ENCODE measurements at regions not wholly inside any gene's neighbourhood (a gene's known extent, or its start where the extent isn't known, plus 50 kb on each side); places are given as distances from the start of the nearest gene placed in this dataset.

GRCh38 chr17:72022328-72023275, 98.2 kb upstream of the SOX9 start:
- POLR2A ChIA-PET (ENCODE audit: unreplicated experiment) = interaction anchor here (0.7 kb wide), 2 partner anchors 25 to 1522 kb away, joined by 3 to 7 read pairs; no protein-coding TSS in a partner anchor
- Histone ChIP-seq H3K27me3 (ENCODE audit: insufficient read depth, low read depth) (no peaks in the 10 kb centered on the region), H3K36me3 (ENCODE audit: low read depth) (no peaks in the 10 kb centered on the region), H4K20me1 (ENCODE audit: insufficient read depth) (no peaks in the 10 kb centered on the region), H2AFZ (no peak overlapping the region), H3K9me2 (ENCODE audit: insufficient read depth) (no peaks in the 10 kb centered on the region), H3K4me2 (no peak overlapping the region), H3K4me1 (replicated peaks; ENCODE audit: insufficient read depth) (no peaks in the 10 kb centered on the region), H3K27ac (no peak overlapping the region), H3K9me3 (ENCODE audit: insufficient read depth, low read depth) (no peaks in the 10 kb centered on the region), H3F3A (ENCODE audit: insufficient read depth, low read depth) (no peaks in the 10 kb centered on the region), H3K4me3 (no peak overlapping the region), H3K79me2 (ENCODE audit: low read depth) (no peaks in the 10 kb centered on the region)
- no peak for DNase-seq
- CTCF ChIA-PET = interaction anchor here (0.7 kb wide), 1 partner anchor 14 kb away, joined by 4 read pairs; no protein-coding TSS in a partner anchor
- TF ChIP-seq CTCF (conservative IDR thresholded peaks at IDR 0.05) (no peak), EZH2 (IDR thresholded peaks at IDR 0.05; ENCODE audit: low read depth) (no peak)
- intact Hi-C loops (cut with micrococcal nuclease; ENCODE audit: unreplicated experiment) = no loop called here
- BruUV-seq (replicated peaks) = no TSS peak

GRCh38 chr17:72024457-72024856, 96.4 kb upstream of the SOX9 start:
- Histone ChIP-seq H3K9me3 (ENCODE audit: insufficient read depth, low read depth) (no peaks in the 10 kb centered on the region), H3K4me2 (no peak overlapping the region), H4K20me1 (ENCODE audit: insufficient read depth) (no peaks in the 10 kb centered on the region), H3K36me3 (ENCODE audit: low read depth) (no peaks in the 10 kb centered on the region), H3K27ac (no peak overlapping the region), H3K4me3 (no peak overlapping the region), H3K27me3 (ENCODE audit: insufficient read depth, low read depth) (no peaks in the 10 kb centered on the region), H2AFZ (no peak overlapping the region), H3K79me2 (ENCODE audit: low read depth) (no peaks in the 10 kb centered on the region), H3K9me2 (ENCODE audit: insufficient read depth) (no peaks in the 10 kb centered on the region), H3K4me1 (replicated peaks; ENCODE audit: insufficient read depth) (peaks cover 4% of the 10 kb centered on the region; the same call in 1 of the 2 replicates), H3F3A (ENCODE audit: insufficient read depth, low read depth) (no peaks in the 10 kb centered on the region)
- intact Hi-C loops (cut with micrococcal nuclease; ENCODE audit: unreplicated experiment) = no loop called here
- CTCF ChIA-PET = no interaction called here
- TF ChIP-seq CTCF (conservative IDR thresholded peaks at IDR 0.05) (no peak), EZH2 (IDR thresholded peaks at IDR 0.05; ENCODE audit: low read depth) (no peak)
- no TSS peak for BruUV-seq (replicated peaks)
- DNase-seq = no peak
- POLR2A ChIA-PET (ENCODE audit: unreplicated experiment) = interaction anchor here (0.5 kb wide), 1 partner anchor 105 kb away, joined by 4 read pairs; no protein-coding TSS in a partner anchor

- no peaks in the 10 kb centered on the region for H3K27me3 ChIP-seq (ENCODE audit: insufficient read depth, low read depth)
- intact Hi-C loops (cut with micrococcal nuclease; ENCODE audit: unreplicated experiment) = no loop called here
- H3K27ac ChIP-seq = no peak overlapping the region
- BruUV-seq (replicated peaks) = no TSS peak
- H4K20me1 ChIP-seq (ENCODE audit: insufficient read depth) = no peaks in the 10 kb centered on the region
- no peak for TF ChIP-seq CTCF (conservative IDR thresholded peaks at IDR 0.05)
- TF ChIP-seq EZH2 (IDR thresholded peaks at IDR 0.05; ENCODE audit: low read depth) = no peak
- H3K4me3 ChIP-seq = no peak overlapping the region
- no peaks in the 10 kb centered on the region for H3K36me3 ChIP-seq (ENCODE audit: low read depth)
- no peak overlapping the region for H2AFZ ChIP-seq
- H3K4me1 ChIP-seq (replicated peaks; ENCODE audit: insufficient read depth) = peaks cover 11% of the 10 kb centered on the region; the same call in 1 of the 2 replicates
- no peaks in the 10 kb centered on the region for H3F3A ChIP-seq (ENCODE audit: insufficient read depth, low read depth)
- H3K79me2 ChIP-seq (ENCODE audit: low read depth) = no peaks in the 10 kb centered on the region
- no peaks in the 10 kb centered on the region for H3K9me3 ChIP-seq (ENCODE audit: insufficient read depth, low read depth)
- ChIA-PET POLR2A (ENCODE audit: unreplicated experiment) (no interaction called here), CTCF (no interaction called here)
- DNase-seq = no peak
- no peak overlapping the region for H3K4me2 ChIP-seq
- no peaks in the 10 kb centered on the region for H3K9me2 ChIP-seq (ENCODE audit: insufficient read depth)
Observed at GRCh38 chr17:72025113-72025512, 95.7 kb upstream of the SOX9 start.

Data from PC-9 (cell line).